ENCODE measurements at regions not wholly inside any gene's neighbourhood (a gene's known extent, or its start where the extent isn't known, plus 50 kb on each side); places are given as distances from the start of the nearest gene placed in this dataset.
"Not testable (repeated sequence)": the region's sequence is repeated elsewhere in the genome, so short reads cannot be mapped to it uniquely, and the experiment has no call there.

DNA sequence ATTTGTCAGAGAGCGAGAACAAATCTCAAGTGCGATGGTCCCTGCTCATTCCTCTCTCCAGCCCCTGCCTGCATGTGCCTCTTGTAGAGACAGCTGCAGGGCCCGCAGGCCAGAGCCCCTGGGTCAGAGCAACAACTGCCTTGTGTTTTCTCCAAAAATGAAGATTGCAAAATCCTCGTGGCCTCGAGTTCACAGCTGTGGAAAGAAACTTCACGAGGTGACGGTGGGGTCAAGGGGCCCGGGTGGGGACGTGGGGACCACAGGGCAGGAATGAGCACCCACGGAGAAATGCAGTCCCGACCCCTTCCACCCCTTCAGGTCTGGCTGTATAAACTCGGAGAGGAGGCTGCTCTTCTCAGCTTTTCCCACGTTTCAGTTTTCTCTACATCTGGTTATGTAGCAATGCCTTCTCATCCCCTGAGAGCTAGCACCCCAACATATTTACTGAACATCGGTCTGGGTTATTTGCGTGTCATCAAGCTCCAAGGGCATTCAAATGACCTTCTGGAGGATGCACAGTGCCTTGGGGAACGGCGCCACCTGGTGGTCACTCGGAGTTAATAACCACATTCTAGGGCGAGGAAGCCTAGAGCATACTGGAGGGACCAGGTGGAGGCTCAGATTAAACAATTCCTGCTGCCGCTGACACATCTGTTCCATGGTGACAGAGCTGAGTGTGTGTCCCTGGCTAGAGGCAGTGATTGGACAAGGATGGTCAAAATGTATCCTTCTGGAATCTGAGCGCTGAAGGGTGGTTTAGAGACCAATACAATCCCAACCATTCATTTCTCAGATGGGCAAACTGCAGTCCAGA, 91.4 kb upstream of the CYRIA start:
- Histone ChIP-seq H3K27ac (peak overlapping the region; percentile 40 to 81), H3K27me3 (no peaks in the 10 kb centered on the region), H3K4me1 (no peaks in the 10 kb centered on the region), H3K9me3 (no peaks in the 10 kb centered on the region), H3K4me3 (no peak overlapping the region), H3K36me3 (no peaks in the 10 kb centered on the region)
- DNase-seq (ENCODE audit: low spot score in 2 of 2) = peak; percentile 52 to 82
- peak in 2 of 3 donors; percentile 41 to 53 for TF ChIP-seq POLR2AphosphoS5 (IDR thresholded peaks at IDR 0.05)
- TF ChIP-seq, protein P1, sequence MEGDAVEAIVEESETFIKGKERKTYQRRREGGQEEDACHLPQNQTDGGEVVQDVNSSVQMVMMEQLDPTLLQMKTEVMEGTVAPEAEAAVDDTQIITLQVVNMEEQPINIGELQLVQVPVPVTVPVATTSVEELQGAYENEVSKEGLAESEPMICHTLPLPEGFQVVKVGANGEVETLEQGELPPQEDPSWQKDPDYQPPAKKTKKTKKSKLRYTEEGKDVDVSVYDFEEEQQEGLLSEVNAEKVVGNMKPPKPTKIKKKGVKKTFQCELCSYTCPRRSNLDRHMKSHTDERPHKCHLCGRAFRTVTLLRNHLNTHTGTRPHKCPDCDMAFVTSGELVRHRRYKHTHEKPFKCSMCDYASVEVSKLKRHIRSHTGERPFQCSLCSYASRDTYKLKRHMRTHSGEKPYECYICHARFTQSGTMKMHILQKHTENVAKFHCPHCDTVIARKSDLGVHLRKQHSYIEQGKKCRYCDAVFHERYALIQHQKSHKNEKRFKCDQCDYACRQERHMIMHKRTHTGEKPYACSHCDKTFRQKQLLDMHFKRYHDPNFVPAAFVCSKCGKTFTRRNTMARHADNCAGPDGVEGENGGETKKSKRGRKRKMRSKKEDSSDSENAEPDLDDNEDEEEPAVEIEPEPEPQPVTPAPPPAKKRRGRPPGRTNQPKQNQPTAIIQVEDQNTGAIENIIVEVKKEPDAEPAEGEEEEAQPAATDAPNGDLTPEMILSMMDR (IDR thresholded peaks at IDR 0.05) = peak; percentile 64 to 91 (median 90)
- TF ChIP-seq POLR2A (IDR thresholded peaks at IDR 0.05) = no peak
- intact Hi-C loops (cut with DNase I; ENCODE audit: low total_unique reads) = no loop called here

DNA sequence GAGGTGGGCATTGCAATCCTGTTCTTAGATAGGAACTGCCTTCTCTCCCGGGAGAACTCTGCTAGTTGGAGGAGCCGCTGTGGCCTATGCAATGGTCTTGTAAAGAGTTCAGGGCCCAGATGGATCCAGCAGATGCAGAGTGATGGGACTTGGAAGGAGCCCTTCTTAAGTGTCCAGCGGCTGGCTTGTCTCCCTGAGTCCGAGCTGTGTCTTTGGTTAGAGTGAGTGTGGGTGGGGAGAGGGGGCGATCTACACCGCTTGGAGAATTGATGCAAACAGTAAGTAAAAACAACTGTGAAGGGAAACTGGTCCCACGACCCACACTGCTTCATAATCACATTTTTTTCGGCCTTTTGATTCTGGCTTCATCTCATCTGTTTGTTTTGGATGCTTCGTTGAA, 89.8 kb upstream of the CYRIA start:
- H3K27ac ChIP-seq = peak overlapping the region in 1 of 2 donors; percentile 81
- H3K27me3 ChIP-seq = no peaks in the 10 kb centered on the region
- intact Hi-C loops (cut with DNase I; ENCODE audit: low total_unique reads) = no loop called here
- no peaks in the 10 kb centered on the region for H3K4me1 ChIP-seq
- DNase-seq (ENCODE audit: low spot score in 2 of 2) = peak in 1 of 2 donors; percentile 20
- H3K36me3 ChIP-seq = no peaks in the 10 kb centered on the region
- no peak for TF ChIP-seq POLR2A (IDR thresholded peaks at IDR 0.05)
- TF ChIP-seq, protein P1 (IDR thresholded peaks at IDR 0.05) = no peak
- TF ChIP-seq POLR2AphosphoS5 (IDR thresholded peaks at IDR 0.05) = no peak
- H3K4me3 ChIP-seq = no peak overlapping the region
- H3K9me3 ChIP-seq = no peaks in the 10 kb centered on the region

DNA sequence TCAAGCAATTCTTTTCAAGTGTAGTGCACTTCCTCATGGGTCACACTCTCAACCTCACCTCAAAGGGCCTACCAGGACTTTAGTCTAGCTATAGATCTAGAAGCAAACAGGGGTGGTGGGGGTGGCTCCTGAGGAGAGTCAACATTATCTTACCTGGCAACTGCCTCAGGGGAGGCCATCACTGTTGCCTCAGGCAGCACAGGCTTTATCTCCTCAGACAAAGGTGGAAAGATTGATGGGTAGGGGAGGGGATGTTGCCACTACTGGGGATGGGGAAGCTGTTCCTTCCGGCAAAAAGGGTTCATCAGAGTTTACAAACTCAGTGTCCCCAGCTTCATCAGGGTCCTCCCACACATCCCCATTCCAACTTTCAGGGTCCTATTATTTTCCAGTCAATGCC, 87.4 kb upstream of the CYRIA start:
- DNase-seq (ENCODE audit: low spot score in 2 of 2); H3K27me3 ChIP-seq; H3K4me3 ChIP-seq; H3K9me3 ChIP-seq; H3K36me3 ChIP-seq; H3K27ac ChIP-seq; H3K4me1 ChIP-seq; intact Hi-C loops (cut with DNase I; ENCODE audit: low total_unique reads): not testable (repeated sequence)

DNA sequence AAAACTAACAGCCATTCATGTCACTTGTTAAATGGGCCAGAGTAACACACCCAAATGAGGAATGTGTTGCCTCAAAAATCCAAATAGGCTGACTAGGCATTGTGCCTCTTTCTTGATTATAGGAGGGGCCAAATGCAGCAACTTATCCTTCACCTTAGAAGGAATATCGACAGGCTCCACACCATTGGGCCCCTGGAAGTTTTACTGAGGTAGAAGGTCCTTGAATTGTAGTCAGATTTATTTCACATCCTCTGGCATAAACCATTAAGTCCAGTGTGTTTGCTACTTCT, 85.2 kb upstream of the CYRIA start:
- H3K4me3 ChIP-seq; H3K4me1 ChIP-seq; DNase-seq (ENCODE audit: low spot score in 2 of 2); H3K36me3 ChIP-seq; intact Hi-C loops (cut with DNase I; ENCODE audit: low total_unique reads); H3K27ac ChIP-seq; H3K9me3 ChIP-seq; H3K27me3 ChIP-seq: not testable (repeated sequence)

DNA sequence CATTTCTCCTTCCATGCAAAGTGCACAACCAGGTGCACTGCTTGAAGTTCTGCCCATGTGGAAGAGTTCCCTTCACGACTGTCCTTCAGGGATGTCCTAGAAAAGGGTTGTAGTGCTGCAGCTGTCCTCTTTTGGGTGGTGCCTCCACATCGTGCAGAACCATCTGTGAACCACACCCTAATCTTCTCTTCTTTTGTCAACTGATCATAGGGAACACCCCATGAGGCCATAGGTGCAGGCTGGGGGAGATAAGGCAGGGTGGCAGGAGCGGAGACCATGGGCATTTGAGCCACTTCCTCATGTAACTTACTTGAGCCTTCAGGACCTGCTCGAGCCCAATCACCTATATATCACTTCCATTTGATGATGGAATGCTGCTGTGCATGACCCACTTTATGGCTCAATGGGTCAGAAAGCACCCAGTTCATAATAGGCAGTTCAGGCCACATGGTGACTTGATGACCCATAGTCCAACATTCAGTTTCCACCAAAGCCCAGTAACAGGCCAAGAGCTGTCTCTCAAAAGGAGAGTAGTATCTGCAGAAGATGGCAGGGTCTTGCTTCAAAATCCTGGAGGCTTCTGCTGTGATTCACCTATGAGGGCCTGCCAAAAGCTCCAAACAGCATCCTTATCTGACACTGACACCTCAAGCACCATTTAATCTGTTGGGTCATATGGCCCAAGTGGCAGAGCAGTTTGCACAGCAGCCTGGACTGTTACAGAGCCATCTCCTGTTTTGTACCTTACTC, 84.7 kb upstream of the CYRIA start:
- no peaks in the 10 kb centered on the region for H3K4me1 ChIP-seq
- no peak for DNase-seq (ENCODE audit: low spot score in 2 of 2)
- H3K9me3 ChIP-seq = no peaks in the 10 kb centered on the region
- TF ChIP-seq, protein P1 (IDR thresholded peaks at IDR 0.05) = no peak
- TF ChIP-seq POLR2A (IDR thresholded peaks at IDR 0.05) (no peak), POLR2AphosphoS5 (IDR thresholded peaks at IDR 0.05) (no peak)
- H3K27ac ChIP-seq = no peak overlapping the region
- H3K36me3 ChIP-seq = no peaks in the 10 kb centered on the region
- H3K27me3 ChIP-seq = no peaks in the 10 kb centered on the region
- no peak overlapping the region for H3K4me3 ChIP-seq
- intact Hi-C loops (cut with DNase I; ENCODE audit: low total_unique reads) = no loop called here

DNA sequence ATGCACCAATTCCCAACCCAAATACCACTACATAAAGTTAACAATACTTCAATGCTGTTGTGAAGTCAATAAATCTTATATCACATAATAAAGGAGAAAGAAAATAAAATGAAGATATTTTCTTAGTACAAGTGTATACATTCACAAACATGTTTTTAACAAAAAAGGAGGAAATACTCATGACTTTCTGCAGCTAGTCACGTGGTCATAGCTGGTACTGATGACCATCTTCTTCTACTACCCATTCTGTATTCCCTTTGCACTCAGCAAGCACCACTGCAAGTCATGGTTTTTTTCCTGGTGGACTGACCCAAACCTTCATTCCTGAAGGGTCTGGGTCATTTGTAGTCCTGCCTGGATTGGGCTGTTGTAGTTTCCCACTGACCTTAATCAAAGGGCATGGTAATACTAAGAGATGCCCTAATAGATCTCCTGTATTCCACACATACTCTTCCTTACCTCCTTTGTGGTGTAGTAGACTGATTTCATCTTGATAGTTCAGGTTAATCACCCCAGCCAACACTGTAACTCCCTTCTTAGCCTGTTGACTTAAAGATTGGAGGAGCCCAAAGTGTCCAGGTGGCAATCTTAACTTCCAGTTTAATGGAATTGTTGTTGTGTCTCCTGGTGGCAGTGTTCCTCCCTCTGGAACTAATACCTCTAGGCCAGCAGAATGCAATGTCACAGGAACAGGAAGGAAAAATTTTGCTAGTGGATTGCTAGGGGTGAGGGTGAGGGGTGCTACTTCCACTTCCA, 83.1 kb upstream of the CYRIA start:
- H3K4me1 ChIP-seq; H3K36me3 ChIP-seq; H3K27ac ChIP-seq; H3K27me3 ChIP-seq; intact Hi-C loops (cut with DNase I; ENCODE audit: low total_unique reads); H3K9me3 ChIP-seq; H3K4me3 ChIP-seq; DNase-seq (ENCODE audit: low spot score in 2 of 2): not testable (repeated sequence)
